Heart left ventricle (tissue), 13 donors: ENCODE measurements at regions not wholly inside any gene's neighbourhood (a gene's known extent, or its start where the extent isn't known, plus 50 kb on each side); places are given as distances from the start of the nearest gene placed in this dataset.

ENCODE experiments used
- POLR2A ChIP-seq, 2 donors: fragments of 450-650 bp; IDR thresholded peaks; one replicate each; pipeline ENCODE4 v1.6.1; 2017; ENCODE audit warnings: antibody characterized with exemption in 2 of 2, mild to moderate bottlenecking in 2 of 2, moderate library complexity in 2 of 2
- TF ChIP-seq, protein P1 (sequence below), 12 donors: fragments of 200-600 bp; sonication (generic) in 4 of 12; IDR thresholded peaks; one replicate each; pipeline versions ENCODE4 v1.5.0 to v1.8.0; 2018 to 2022; ENCODE audit warnings: antibody characterized with exemption in 12 of 12, mild to moderate bottlenecking in 5 of 12
- donor health status: ischemic (EF 13 %, LVEDD 7.1; RV severe dilation, severe dysfunction).
- donor health status: DM: no; HTN: yes; CAD: no.
- donor health status: DM: no; HTN: no; CAD: no.
- donor health status: ischemic (EF 25% LVEDD 6.9; RV normal size, moderate dysfunction).
- donor health status: ischemic (EF 25% LVEDD 5.7; RV mildly dilated, moderate dysfunction).
- donor health status: ischemic (EF 35%, LVEDD 5.7; RV mildly dilated, moderate dysfunction).
- donor health status: nonischemic (EF 11% LVEDD 7.7; RV severe dilation, severe dysfunction).
- donor health status: DM: yes; HTN: yes; CAD: no.
- donor health status: PGD.
- donor health status: ischemic (EF 29% LVEDD 5.4; RV normal size, mild dysfunction).
- donor health status: nonischemic (EF 23%, LVEDD 6.1; RV moderate dilation, normal function).

DNA sequence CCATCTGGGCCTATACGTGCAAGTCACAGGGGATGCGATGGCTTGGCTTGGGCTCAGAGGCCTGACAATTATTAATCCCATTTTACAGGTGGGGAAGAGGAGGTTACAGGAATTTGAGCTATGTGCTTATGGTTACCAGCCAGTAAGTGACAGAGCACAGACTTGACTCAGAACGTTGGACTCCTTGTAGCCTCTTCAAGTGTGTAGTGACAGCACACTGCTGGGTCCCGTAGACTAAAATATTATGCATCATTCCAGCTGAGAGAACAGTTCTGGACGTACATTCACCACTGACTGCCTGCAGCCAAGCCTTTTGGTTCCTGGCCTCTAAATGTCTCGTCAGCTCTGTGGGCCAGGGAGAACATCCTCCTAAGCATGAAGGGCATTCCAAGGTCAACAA, 314.5 kb downstream of the GPAT3 start:
- TF ChIP-seq, protein P1, sequence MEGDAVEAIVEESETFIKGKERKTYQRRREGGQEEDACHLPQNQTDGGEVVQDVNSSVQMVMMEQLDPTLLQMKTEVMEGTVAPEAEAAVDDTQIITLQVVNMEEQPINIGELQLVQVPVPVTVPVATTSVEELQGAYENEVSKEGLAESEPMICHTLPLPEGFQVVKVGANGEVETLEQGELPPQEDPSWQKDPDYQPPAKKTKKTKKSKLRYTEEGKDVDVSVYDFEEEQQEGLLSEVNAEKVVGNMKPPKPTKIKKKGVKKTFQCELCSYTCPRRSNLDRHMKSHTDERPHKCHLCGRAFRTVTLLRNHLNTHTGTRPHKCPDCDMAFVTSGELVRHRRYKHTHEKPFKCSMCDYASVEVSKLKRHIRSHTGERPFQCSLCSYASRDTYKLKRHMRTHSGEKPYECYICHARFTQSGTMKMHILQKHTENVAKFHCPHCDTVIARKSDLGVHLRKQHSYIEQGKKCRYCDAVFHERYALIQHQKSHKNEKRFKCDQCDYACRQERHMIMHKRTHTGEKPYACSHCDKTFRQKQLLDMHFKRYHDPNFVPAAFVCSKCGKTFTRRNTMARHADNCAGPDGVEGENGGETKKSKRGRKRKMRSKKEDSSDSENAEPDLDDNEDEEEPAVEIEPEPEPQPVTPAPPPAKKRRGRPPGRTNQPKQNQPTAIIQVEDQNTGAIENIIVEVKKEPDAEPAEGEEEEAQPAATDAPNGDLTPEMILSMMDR (IDR thresholded peaks at IDR 0.05) = no peak
- TF ChIP-seq POLR2A (IDR thresholded peaks at IDR 0.05) = no peak
